ENCODE measurements at regions not wholly inside any gene's neighbourhood (a gene's known extent, or its start where the extent isn't known, plus 50 kb on each side); places are given as distances from the start of the nearest gene placed in this dataset.
"Not testable (repeated sequence)": the region's sequence is repeated elsewhere in the genome, so short reads cannot be mapped to it uniquely, and the experiment has no call there.

- TF ChIP-seq CTCF, POLR2A, POLR2AphosphoS5, EP300 (IDR thresholded peaks at IDR 0.05): not testable (repeated sequence)
These were observed 64.0 kb upstream of the HNF1B start for GRCh38 chr17:37808846-37809245.

Measured in suprapubic skin (tissue), 4 donors.